ENCODE measurements at regions not wholly inside any gene's neighbourhood (a gene's known extent, or its start where the extent isn't known, plus 50 kb on each side); places are given as distances from the start of the nearest gene placed in this dataset.

- TF ChIP-seq, protein P1, sequence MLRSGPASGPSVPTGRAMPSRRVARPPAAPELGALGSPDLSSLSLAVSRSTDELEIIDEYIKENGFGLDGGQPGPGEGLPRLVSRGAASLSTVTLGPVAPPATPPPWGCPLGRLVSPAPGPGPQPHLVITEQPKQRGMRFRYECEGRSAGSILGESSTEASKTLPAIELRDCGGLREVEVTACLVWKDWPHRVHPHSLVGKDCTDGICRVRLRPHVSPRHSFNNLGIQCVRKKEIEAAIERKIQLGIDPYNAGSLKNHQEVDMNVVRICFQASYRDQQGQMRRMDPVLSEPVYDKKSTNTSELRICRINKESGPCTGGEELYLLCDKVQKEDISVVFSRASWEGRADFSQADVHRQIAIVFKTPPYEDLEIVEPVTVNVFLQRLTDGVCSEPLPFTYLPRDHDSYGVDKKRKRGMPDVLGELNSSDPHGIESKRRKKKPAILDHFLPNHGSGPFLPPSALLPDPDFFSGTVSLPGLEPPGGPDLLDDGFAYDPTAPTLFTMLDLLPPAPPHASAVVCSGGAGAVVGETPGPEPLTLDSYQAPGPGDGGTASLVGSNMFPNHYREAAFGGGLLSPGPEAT (IDR thresholded peaks at IDR 0.05; ENCODE audit: low read depth) = no peak
- no peak for TF ChIP-seq MXI1 (IDR thresholded peaks at IDR 0.05; ENCODE audit: low read depth, low read length)
- TF ChIP-seq KLF5 (IDR thresholded peaks at IDR 0.05; ENCODE audit: partially characterized antibody) = no peak
- no peak for TF ChIP-seq MYC (IDR thresholded peaks at IDR 0.05; ENCODE audit: insufficient read depth, insufficient read length, insufficient replicate concordance, low read length, severe bottlenecking)
- TF ChIP-seq TCF7 (IDR thresholded peaks at IDR 0.05; ENCODE audit: borderline replicate concordance) = no peak
- TF ChIP-seq PRDM15 (CRISPR knock-in tag; IDR thresholded peaks at IDR 0.05) = no peak
- no peak for TF ChIP-seq STAT1 (conservative IDR thresholded peaks at IDR 0.05)
- no peak for TF ChIP-seq ZNF622 (IDR thresholded peaks at IDR 0.05)
- no peak for TF ChIP-seq CBX3 (IDR thresholded peaks at IDR 0.05; ENCODE audit: borderline replicate concordance, low read depth)
- TF ChIP-seq YBX1 (IDR thresholded peaks at IDR 0.05) = no peak
- no peak for TF ChIP-seq CREB1 (IDR thresholded peaks at IDR 0.05; ENCODE audit: low read depth)
- no peak for TF ChIP-seq PAX5 (IDR thresholded peaks at IDR 0.05; ENCODE audit: borderline replicate concordance, low read depth, low read length)
- TF ChIP-seq YY1 (IDR thresholded peaks at IDR 0.05; ENCODE audit: low read depth, low read length) = no peak
These were observed 58.1 kb upstream of the CTTNBP2 start (continued) for GRCh38 chr7:117931314-117931713.
